MM.1S (cell line): ENCODE measurements at regions not wholly inside any gene's neighbourhood (a gene's known extent, or its start where the extent isn't known, plus 50 kb on each side); places are given as distances from the start of the nearest gene placed in this dataset.
"Not testable (repeated sequence)": the region's sequence is repeated elsewhere in the genome, so short reads cannot be mapped to it uniquely, and the experiment has no call there.

Experiments used
- DNase-seq: peaks from one replicate; pipeline ENCODE4 v3.0.0-alpha.2; 2015
- H2AFZ ChIP-seq: fragments of 300-600 bp; sonication (generic); 2 replicates; pipeline ENCODE4 v1.6.0; 2016; ENCODE audit warnings: antibody characterized with exemption, low read length
- H3F3A ChIP-seq: fragments of 300-600 bp; sonication (generic); 2 replicates; pipeline ENCODE4 v1.6.1; 2016; ENCODE audit warnings: mild to moderate bottlenecking, antibody characterized with exemption, low read length, moderate library complexity, mixed read lengths; ENCODE audit not compliant: insufficient read depth
- H3K27ac ChIP-seq: fragments of 300-600 bp; sonication (generic); 2 replicates; pipeline ENCODE4 v1.5.1; 2016; ENCODE audit warnings: mild to moderate bottlenecking, low read length
- H3K27me3 ChIP-seq: fragments of 300-600 bp; sonication (generic); replicated peaks from 2 replicates; pipeline ENCODE4 v1.6.0; 2016; ENCODE audit warnings: low read length; ENCODE audit not compliant: insufficient read depth
- H3K36me3 ChIP-seq: fragments of 300-600 bp; sonication (generic); replicated peaks from 2 replicates; pipeline ENCODE4 v1.6.1; 2016; ENCODE audit warnings: mild to moderate bottlenecking, low read length, mixed read lengths; ENCODE audit not compliant: insufficient read depth
- H3K4me1 ChIP-seq: fragments of 300-600 bp; sonication (generic); 2 replicates; pipeline ENCODE4 v1.6.1; 2016; ENCODE audit warnings: low read length, mixed read lengths
- H3K4me2 ChIP-seq: fragments of 300-600 bp; sonication (generic); 2 replicates; pipeline ENCODE4 v1.6.0; 2016; ENCODE audit warnings: low read depth, low read length
- H3K4me3 ChIP-seq: fragments of 300-600 bp; sonication (generic); 2 replicates; pipeline ENCODE4 v1.5.1; 2016; ENCODE audit warnings: low read length, mixed read lengths
- H3K79me2 ChIP-seq: fragments of 300-600 bp; sonication (generic); 2 replicates; pipeline ENCODE4 v1.6.1; 2016; ENCODE audit warnings: mixed run types, low read length, mixed read lengths
- H3K9ac ChIP-seq: fragments of 300-600 bp; sonication (generic); 2 replicates; pipeline ENCODE4 v1.6.1; 2016; ENCODE audit warnings: low read length, mixed read lengths
- H3K9me2 ChIP-seq: fragments of 300-600 bp; sonication (generic); replicated peaks from 2 replicates; pipeline ENCODE4 v1.6.1; 2016; ENCODE audit warnings: mild to moderate bottlenecking, low read length, mixed read lengths; ENCODE audit not compliant: insufficient read depth
- H3K9me3 ChIP-seq: fragments of 300-600 bp; sonication (generic); replicated peaks from 2 replicates; pipeline ENCODE4 v1.6.1; 2016; ENCODE audit warnings: mild to moderate bottlenecking, low read length, mixed read lengths; ENCODE audit not compliant: insufficient read depth
- H4K20me1 ChIP-seq: fragments of 300-600 bp; sonication (generic); 2 replicates; pipeline ENCODE4 v1.6.1; 2016; ENCODE audit warnings: mild to moderate bottlenecking, low read length, moderate library complexity, mixed read lengths; ENCODE audit not compliant: insufficient read depth

GRCh38 chr12:9417947-9418668, 189.6 kb downstream of the KLRB1 start:
- H3K36me3 ChIP-seq, H3K9me2 ChIP-seq, H3K4me3 ChIP-seq, H3K4me1 ChIP-seq, H3K4me2 ChIP-seq, H3F3A ChIP-seq, H4K20me1 ChIP-seq, H3K27me3 ChIP-seq, H3K9ac ChIP-seq, DNase-seq, H3K9me3 ChIP-seq, H3K79me2 ChIP-seq, H2AFZ ChIP-seq, H3K27ac ChIP-seq: not testable (repeated sequence)

GRCh38 chr12:9417341-9417740, 190.4 kb downstream of the KLRB1 start:
- H3K4me3 ChIP-seq, H4K20me1 ChIP-seq, H3K4me2 ChIP-seq, H3K27ac ChIP-seq, H3K9me2 ChIP-seq, H3K9me3 ChIP-seq, H3F3A ChIP-seq, H3K9ac ChIP-seq, H3K36me3 ChIP-seq, H3K27me3 ChIP-seq, H3K79me2 ChIP-seq, H3K4me1 ChIP-seq, DNase-seq, H2AFZ ChIP-seq: not testable (repeated sequence)

GRCh38 chr12:9416346-9416745, 191.4 kb downstream of the KLRB1 start:
- not testable (repeated sequence) for H3K9me2 ChIP-seq, H4K20me1 ChIP-seq, H3K27ac ChIP-seq, H3K79me2 ChIP-seq, H3K4me1 ChIP-seq, H3F3A ChIP-seq, H2AFZ ChIP-seq, DNase-seq, H3K4me3 ChIP-seq, H3K27me3 ChIP-seq, H3K4me2 ChIP-seq, H3K9ac ChIP-seq, H3K9me3 ChIP-seq, H3K36me3 ChIP-seq

GRCh38 chr12:9415898-9416297, 191.8 kb downstream of the KLRB1 start:
- H3K4me2 ChIP-seq, H3K27me3 ChIP-seq, H3K79me2 ChIP-seq, H4K20me1 ChIP-seq, H3K4me3 ChIP-seq, DNase-seq, H3K4me1 ChIP-seq, H3K27ac ChIP-seq, H3K9me2 ChIP-seq, H2AFZ ChIP-seq, H3F3A ChIP-seq, H3K36me3 ChIP-seq, H3K9me3 ChIP-seq, H3K9ac ChIP-seq: not testable (repeated sequence)

DNA sequence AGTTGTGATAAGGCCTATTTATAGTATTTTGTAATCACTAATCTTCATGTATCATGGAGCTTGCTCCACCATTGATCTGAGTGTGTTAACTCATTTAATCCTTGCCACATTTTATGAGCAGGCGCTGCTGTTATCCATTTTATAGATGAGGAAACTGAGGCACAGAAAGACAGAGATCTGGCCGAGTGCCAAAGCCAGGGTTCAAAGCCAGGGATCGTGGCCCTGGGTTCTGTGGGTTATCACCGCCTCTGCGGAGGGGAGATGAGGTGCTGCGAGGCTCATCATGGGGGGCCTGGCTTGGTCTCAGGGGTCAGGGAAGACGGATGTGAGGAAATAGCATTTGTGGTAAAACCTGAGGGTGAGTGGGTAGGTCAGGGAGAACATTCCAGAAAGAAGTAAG, 193.9 kb downstream of the KLRB1 start:
- not testable (repeated sequence) for H3K27ac ChIP-seq

GRCh38 chr12:9412459-9412858, 195.3 kb downstream of the KLRB1 start:
- not testable (repeated sequence) for H2AFZ ChIP-seq, H3K4me3 ChIP-seq, H4K20me1 ChIP-seq, H3K27me3 ChIP-seq, H3K9ac ChIP-seq, DNase-seq, H3K4me2 ChIP-seq, H3F3A ChIP-seq, H3K9me2 ChIP-seq, H3K27ac ChIP-seq, H3K4me1 ChIP-seq, H3K9me3 ChIP-seq, H3K79me2 ChIP-seq, H3K36me3 ChIP-seq

More for the DNA sequence above, 193.9 kb downstream of the KLRB1 start:
- H3K79me2 ChIP-seq, H2AFZ ChIP-seq, DNase-seq, H3F3A ChIP-seq, H3K36me3 ChIP-seq, H3K9ac ChIP-seq, H3K4me3 ChIP-seq, H3K27me3 ChIP-seq, H3K4me1 ChIP-seq, H3K9me3 ChIP-seq, H3K9me2 ChIP-seq, H3K4me2 ChIP-seq, H4K20me1 ChIP-seq: not testable (repeated sequence)

DNA sequence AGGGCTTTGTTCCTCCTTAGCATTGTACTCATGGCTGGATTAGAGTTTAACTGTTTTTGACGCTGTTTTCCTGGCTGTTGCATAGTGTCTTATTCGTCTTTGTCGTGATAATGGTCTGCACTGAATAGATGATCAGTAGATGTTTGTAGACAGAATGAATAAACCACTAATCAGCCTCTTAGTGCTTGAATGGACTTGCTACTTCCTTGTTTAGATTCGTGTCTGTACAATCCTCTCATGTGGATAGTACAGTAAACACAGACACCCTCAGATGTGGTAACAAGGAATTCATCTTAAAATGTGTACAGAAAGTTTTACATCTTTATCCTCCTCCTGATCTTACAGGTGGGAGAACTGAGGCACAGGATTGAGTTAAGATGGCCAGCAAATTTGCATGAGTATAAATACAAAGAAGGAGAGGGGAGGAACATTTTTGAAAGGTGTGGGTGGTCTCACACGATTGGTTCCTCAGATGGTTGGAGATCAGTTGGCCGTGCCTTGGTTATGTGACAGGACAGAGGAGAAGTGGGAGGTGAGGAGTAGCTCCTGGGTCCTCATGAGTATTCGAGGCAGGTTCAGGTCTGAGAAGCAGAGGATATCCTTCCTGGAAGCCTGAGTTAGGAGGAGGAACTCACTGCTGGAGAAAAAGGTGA, 196.0 kb downstream of the KLRB1 start:
- not testable (repeated sequence) for H3K4me1 ChIP-seq, H3K4me3 ChIP-seq, H3F3A ChIP-seq, H3K27ac ChIP-seq, H4K20me1 ChIP-seq, H3K9me3 ChIP-seq, H3K9me2 ChIP-seq, H3K9ac ChIP-seq, H3K27me3 ChIP-seq, DNase-seq, H2AFZ ChIP-seq, H3K79me2 ChIP-seq, H3K36me3 ChIP-seq, H3K4me2 ChIP-seq

GRCh38 chr12:9407425-9407748, 199.2 kb upstream of the PZP start:
- H3K79me2 ChIP-seq, H3K27ac ChIP-seq, H3K9me2 ChIP-seq: not testable (repeated sequence)

More at GRCh38 chr12:9407425-9407748, 199.2 kb upstream of the PZP start:
- H4K20me1 ChIP-seq, H3K36me3 ChIP-seq, H2AFZ ChIP-seq, H3K4me2 ChIP-seq, H3K27me3 ChIP-seq, H3K9ac ChIP-seq, H3K9me3 ChIP-seq, H3F3A ChIP-seq, H3K4me1 ChIP-seq, DNase-seq, H3K4me3 ChIP-seq: not testable (repeated sequence)
